Caco-2 (cell line): ENCODE measurements at regions not wholly inside any gene's neighbourhood (a gene's known extent, or its start where the extent isn't known, plus 50 kb on each side); places are given as distances from the start of the nearest gene placed in this dataset.

Experiments used
- BruUV-seq: library from RNA; stranded (reverse); fragments of 400-500 nt; replicated peaks from 2 replicates; lab custom pipeline; 2021; lab: Mats Ljungman, UMichigan
- CTCF ChIA-PET: fragments of 300-600 bp; sonication (Branson Sonifier 250); formaldehyde crosslinking; loops from one replicate; lab custom pipeline; 2022; ENCODE audit warnings: antibody characterized with exemption; lab: Charles Lee
- POLR2A ChIA-PET: fragments of 300-600 bp; sonication (Branson Sonifier 250); formaldehyde crosslinking; loops from one replicate; lab custom pipeline; 2022; ENCODE audit warnings: antibody characterized with exemption; lab: Charles Lee
- DNase-seq, 2 experiments: peaks; one replicate each; pipeline versions ENCODE4 v3.0.0 to v3.0.0-alpha.2; 2020 to 2022
- H3K27me3 ChIP-seq: replicated peaks from 2 replicates; pipeline ENCODE4 v1.6.0; 2011; ENCODE audit warnings: low read length; ENCODE audit not compliant: control insufficient read depth, insufficient read depth
- H3K36me3 ChIP-seq: 2 replicates; pipeline ENCODE4 v1.5.1; 2011; ENCODE audit warnings: low read length; ENCODE audit not compliant: control insufficient read depth, insufficient read depth
- H3K4me1 ChIP-seq: fragments of 250-450 bp; sonication (Bioruptor Pico); 2 replicates; pipeline ENCODE4 v1.5.1; 2020; ENCODE audit warnings: mild to moderate bottlenecking
- H3K4me3 ChIP-seq: 2 replicates; pipeline ENCODE4 v1.5.1; 2011; ENCODE audit warnings: low read depth, mild to moderate bottlenecking, control low read depth, low read length
- H3K9me3 ChIP-seq: fragments of 250-450 bp; sonication (Bioruptor Pico); 2 replicates; pipeline ENCODE4 v1.5.1; 2020; ENCODE audit warnings: mild to moderate bottlenecking, moderate library complexity
- H3K27ac Mint-ChIP-seq: one replicate; pipeline ENCODE4 v1.8.0; 2022; ENCODE audit warnings: mixed read lengths; ENCODE audit not compliant: unreplicated experiment
- H3K27me3 Mint-ChIP-seq: one replicate; pipeline ENCODE4 v1.8.0; 2022; ENCODE audit warnings: mixed read lengths; ENCODE audit not compliant: insufficient read depth, unreplicated experiment
- H3K36me3 Mint-ChIP-seq: one replicate; pipeline ENCODE4 v1.8.0; 2022; ENCODE audit warnings: mild to moderate bottlenecking, mixed read lengths; ENCODE audit not compliant: insufficient read depth, unreplicated experiment
- H3K4me1 Mint-ChIP-seq: one replicate; pipeline ENCODE4 v1.8.0; 2022; ENCODE audit warnings: low read depth, mixed read lengths; ENCODE audit not compliant: unreplicated experiment
- H3K4me3 Mint-ChIP-seq: one replicate; pipeline ENCODE4 v1.8.0; 2022; ENCODE audit warnings: mild to moderate bottlenecking, moderate library complexity, mixed read lengths; ENCODE audit not compliant: unreplicated experiment
- H3K9me3 Mint-ChIP-seq: one replicate; pipeline ENCODE4 v1.8.0; 2022; ENCODE audit warnings: mixed read lengths; ENCODE audit not compliant: unreplicated experiment
- CTCF ChIP-seq, 2 experiments: fragments of 200-600 bp in 1 of 2; IDR thresholded peaks; 1 replicate in 1 of 2; 2 replicates in 1 of 2; pipeline versions ENCODE4 v1.5.1 to v1.8.0; 2011 to 2022; ENCODE audit warnings: antibody characterized with exemption in 1 of 2, control low read depth in 1 of 2, inconsistent platforms in 1 of 2, low read depth in 1 of 2, low read length in 1 of 2, mild to moderate bottlenecking in 1 of 2, moderate library complexity in 1 of 2; ENCODE audit not compliant: insufficient read depth in 1 of 2, severe bottlenecking in 1 of 2, unreplicated experiment in 1 of 2
- intact Hi-C: fragments of 100-400 bp; cut with micrococcal nuclease; formaldehyde crosslinking; loops from one replicate; pipeline ENCODE4 v1.10.0; 2022; ENCODE audit not compliant: unreplicated experiment

DNA sequence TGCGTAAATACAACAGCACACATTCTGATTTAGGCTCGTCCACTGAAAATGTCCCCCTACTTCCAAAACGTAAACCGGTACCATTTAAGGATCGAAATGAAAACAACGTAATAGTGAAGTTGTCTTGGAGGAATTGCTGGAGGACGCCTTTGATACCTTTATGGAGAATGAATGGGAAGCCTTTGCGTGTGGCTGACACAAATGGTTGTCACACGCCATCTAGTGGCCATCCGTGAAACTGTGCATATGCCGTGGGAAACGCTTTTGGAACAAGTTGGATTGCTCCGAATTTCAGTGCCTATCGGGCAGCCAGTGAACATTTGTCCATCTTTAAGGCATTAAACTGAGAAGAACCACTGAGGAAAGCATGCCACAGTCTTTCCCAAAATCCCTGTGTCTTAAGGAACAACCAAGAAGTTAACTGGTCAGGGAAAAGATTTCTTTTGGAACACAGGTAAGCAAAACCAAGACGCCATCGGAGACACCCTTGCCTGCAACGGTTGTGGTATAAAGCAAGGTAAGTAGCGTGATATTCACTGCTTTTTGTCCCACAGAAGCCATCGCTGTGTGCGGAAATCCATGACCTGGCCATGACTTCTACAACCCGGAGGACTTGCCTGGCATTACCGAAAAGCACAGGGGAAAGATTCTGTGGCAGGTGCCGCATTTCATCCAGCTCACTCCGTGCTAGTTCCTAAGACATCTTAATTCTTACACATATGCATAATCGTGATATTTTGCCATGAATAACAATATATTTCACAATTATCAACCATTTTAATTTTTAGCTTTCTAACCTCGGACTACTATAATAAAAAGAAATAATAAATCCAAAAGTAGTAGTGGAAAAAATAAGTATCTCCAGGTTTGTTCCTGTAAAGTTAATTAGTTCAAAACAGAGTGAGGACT, 100.6 kb downstream of the FAM204A start:
- peak; percentile 79 to 92 for TF ChIP-seq CTCF (IDR thresholded peaks at IDR 0.05; ENCODE audit: insufficient read depth in 1 of 2, low read depth in 1 of 2, low read length in 1 of 2, severe bottlenecking in 1 of 2, unreplicated experiment in 1 of 2)
- Histone ChIP-seq H3K9me3 (no peaks in the 10 kb centered on the region), H3K36me3 (no peaks in the 10 kb centered on the region), H3K4me3 (no peak overlapping the region), H3K4me1 (no peaks in the 10 kb centered on the region), H3K27me3 (peaks cover 2% of the 10 kb centered on the region; the same call in 1 of the 2 replicates)
- Mint-ChIP-seq H3K36me3 (no peaks in the 10 kb centered on the region), H3K4me1 (no peaks in the 10 kb centered on the region), H3K27ac (no peak overlapping the region), H3K27me3 (peaks cover 3% of the 10 kb centered on the region), H3K4me3 (no peak overlapping the region), H3K9me3 (no peaks in the 10 kb centered on the region)
- intact Hi-C loops: loop anchor here (1.0 to 5.0 kb wide), 8 partner anchors 135 to 1024 kb away; partner anchors contain the start of gene RAB11FIP2
- CTCF ChIA-PET: interaction anchor here (0.6 to 1.0 kb wide), 3 partner anchors 112 to 1614 kb away, joined by 3 read pairs; no protein-coding TSS in a partner anchor
- peak; percentile 77 to 81 for DNase-seq
- no TSS peak for BruUV-seq
- POLR2A ChIA-PET: no interaction called here

DNA sequence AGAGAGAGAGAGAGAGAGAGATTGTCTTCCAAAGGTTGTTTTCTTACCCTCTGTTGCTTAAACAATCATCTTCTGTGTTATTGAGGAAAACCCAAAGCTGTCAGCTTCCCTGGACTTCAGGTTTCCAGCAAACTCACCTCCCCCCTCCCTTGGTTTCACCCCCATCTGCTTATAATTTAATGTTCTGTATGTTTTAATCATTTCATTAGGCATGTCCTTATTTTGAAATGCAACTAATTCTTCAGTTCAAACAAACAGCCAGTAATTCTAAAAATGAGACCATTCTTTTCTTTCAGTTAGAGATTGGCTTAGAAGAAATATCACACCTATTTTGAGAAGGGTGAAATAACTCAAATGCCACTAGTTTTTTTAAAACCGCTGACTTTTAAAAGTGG, 102.9 kb downstream of the FAM204A start:
- Histone ChIP-seq H3K36me3 (no peaks in the 10 kb centered on the region), H3K4me1 (no peaks in the 10 kb centered on the region), H3K9me3 (no peaks in the 10 kb centered on the region), H3K4me3 (no peak overlapping the region), H3K27me3 (peaks cover 2% of the 10 kb centered on the region; the same call in 1 of the 2 replicates)
- intact Hi-C loops: no loop called here
- Mint-ChIP-seq H3K9me3 (no peaks in the 10 kb centered on the region), H3K4me1 (no peaks in the 10 kb centered on the region), H3K27ac (no peak overlapping the region), H3K36me3 (no peaks in the 10 kb centered on the region), H3K27me3 (peaks cover 2% of the 10 kb centered on the region), H3K4me3 (no peak overlapping the region)
- no TSS peak for BruUV-seq
- TF ChIP-seq CTCF (IDR thresholded peaks at IDR 0.05; ENCODE audit: insufficient read depth in 1 of 2, low read depth in 1 of 2, low read length in 1 of 2, severe bottlenecking in 1 of 2, unreplicated experiment in 1 of 2): no peak
- POLR2A ChIA-PET: interaction anchor here (0.6 kb wide), 1 partner anchor 108 kb away, joined by 4 read pairs; no protein-coding TSS in a partner anchor
- CTCF ChIA-PET: interaction anchor here (2.2 kb wide), 1 partner anchor 742 kb away, joined by 5 read pairs; no protein-coding TSS in a partner anchor
- DNase-seq: no peak

DNA sequence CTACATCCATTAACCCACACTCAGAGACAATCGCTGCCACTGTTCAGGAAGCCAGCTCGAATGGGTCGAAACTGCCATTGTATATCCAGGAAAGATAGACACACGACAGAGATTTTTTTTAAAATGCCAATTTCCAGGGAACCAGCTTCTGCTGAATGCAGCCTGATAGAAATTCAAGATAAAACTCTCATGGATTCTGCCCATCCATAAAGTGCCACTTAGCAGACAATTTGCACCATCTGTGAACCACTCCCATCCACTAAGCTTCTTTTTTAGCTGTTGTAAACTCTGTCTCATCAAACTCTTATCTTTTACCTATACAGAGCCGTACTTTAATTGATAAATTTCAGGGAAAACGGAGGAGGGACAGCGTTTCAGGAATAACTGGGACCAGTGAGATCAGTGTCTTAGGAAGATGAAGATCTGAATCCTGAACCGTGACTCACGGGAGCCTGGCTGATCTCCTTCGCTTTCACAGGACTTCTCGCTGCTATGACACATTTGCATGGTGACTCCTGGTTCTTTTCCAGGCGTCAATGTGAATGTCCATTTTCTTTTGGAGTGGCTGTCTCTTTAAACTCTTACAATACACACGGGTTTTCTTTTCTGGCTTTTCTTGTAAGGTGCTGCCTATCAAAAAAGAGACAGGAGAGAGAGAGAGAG, 103.4 kb downstream of the FAM204A start:
- Histone ChIP-seq H3K27me3 (peaks cover 2% of the 10 kb centered on the region; the same call in 1 of the 2 replicates), H3K9me3 (no peaks in the 10 kb centered on the region), H3K4me1 (no peaks in the 10 kb centered on the region), H3K4me3 (no peak overlapping the region), H3K36me3 (no peaks in the 10 kb centered on the region)
- no peak overlapping the region for H3K27ac Mint-ChIP-seq
- no peaks in the 10 kb centered on the region for H3K9me3 Mint-ChIP-seq
- no peak overlapping the region for H3K4me3 Mint-ChIP-seq
- CTCF ChIA-PET: interaction anchor here (2.2 kb wide), 1 partner anchor 742 kb away, joined by 5 read pairs; no protein-coding TSS in a partner anchor
- BruUV-seq: no TSS peak
- no peaks in the 10 kb centered on the region for H3K36me3 Mint-ChIP-seq
- H3K27me3 Mint-ChIP-seq: no peaks in the 10 kb centered on the region
- no peak for TF ChIP-seq CTCF (IDR thresholded peaks at IDR 0.05; ENCODE audit: insufficient read depth in 1 of 2, low read depth in 1 of 2, low read length in 1 of 2, severe bottlenecking in 1 of 2, unreplicated experiment in 1 of 2)
- no peaks in the 10 kb centered on the region for H3K4me1 Mint-ChIP-seq
- POLR2A ChIA-PET: interaction anchor here (0.6 kb wide), 1 partner anchor 107 kb away, joined by 4 read pairs; no protein-coding TSS in a partner anchor
- DNase-seq: no peak
- intact Hi-C loops: no loop called here
